BLaER1 treated with 17β-estradiol and CSF1 and Interleukin-3, amounts not matched to agents 10 nM and 100 nM (cell line): ENCODE measurements at regions not wholly inside any gene's neighbourhood (a gene's known extent, or its start where the extent isn't known, plus 50 kb on each side); places are given as distances from the start of the nearest gene placed in this dataset.

Experiments used
- H3K27ac ChIP-seq, 11 experiments: shearing (Covaris generic); formaldehyde crosslinking; 2 replicates each; pipeline ENCODE4 v1.8.1; 2022
- H3K27me3 ChIP-seq, 11 experiments: shearing (Covaris generic); formaldehyde crosslinking; 2 replicates each; pipeline ENCODE4 v1.8.1; 2022
- H3K36me3 ChIP-seq, 11 experiments: shearing (Covaris generic); formaldehyde crosslinking; 2 replicates each; pipeline ENCODE4 v1.8.1; 2022
- H3K4me1 ChIP-seq, 10 experiments: shearing (Covaris generic); formaldehyde crosslinking; 2 replicates each; pipeline ENCODE4 v1.8.1; 2022
- H3K4me2 ChIP-seq, 11 experiments: shearing (Covaris generic); formaldehyde crosslinking; 2 replicates each; pipeline ENCODE4 v1.8.1; 2022
- H3K4me3 ChIP-seq, 10 experiments: shearing (Covaris generic); formaldehyde crosslinking; 2 replicates each; pipeline ENCODE4 v1.8.1; 2022
- H3K9ac ChIP-seq, 11 experiments: shearing (Covaris generic); formaldehyde crosslinking; 2 replicates each; pipeline ENCODE4 v1.8.1; 2022
- H3K9me3 ChIP-seq, 11 experiments: shearing (Covaris generic); formaldehyde crosslinking; replicated peaks in 1 of 11; 2 replicates each; pipeline ENCODE4 v1.8.1; 2022
- H4K20me1 ChIP-seq, 11 experiments: shearing (Covaris generic); formaldehyde crosslinking; 2 replicates each; pipeline ENCODE4 v1.8.1; 2022
- Cebpa-rat ChIP-seq, 11 experiments: shearing (Covaris generic); IDR thresholded peaks; 2 replicates each; pipeline ENCODE4 v1.8.1; 2022

DNA sequence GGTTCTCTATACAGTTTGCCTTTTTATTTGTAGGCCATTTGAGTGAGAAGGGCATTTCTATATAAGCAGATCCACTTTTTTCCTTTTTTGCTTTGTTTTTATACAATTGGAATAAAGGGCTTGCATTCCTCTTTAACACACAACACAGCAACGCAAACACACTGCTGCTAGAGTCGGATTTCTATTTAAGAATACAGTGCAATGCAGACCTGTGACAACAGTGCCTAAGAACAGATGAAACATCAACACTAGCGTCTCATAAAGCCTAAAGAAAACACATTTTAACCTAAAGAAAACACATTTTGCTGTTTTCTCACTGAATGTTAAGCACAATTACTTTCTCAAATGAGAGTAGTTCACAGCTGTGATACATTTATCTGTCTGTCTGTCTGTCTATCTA lies 1141.1 kb downstream of the CDH11 start:
- H3K9ac ChIP-seq, result no peak overlapping the region
- H4K20me1 ChIP-seq, result no peaks in the 10 kb centered on the region
- no peaks in the 10 kb centered on the region for H3K36me3 ChIP-seq
- no peak for TF ChIP-seq Cebpa-rat (IDR thresholded peaks at IDR 0.05)
- no peak overlapping the region for H3K4me2 ChIP-seq
- H3K27ac ChIP-seq, result no peak overlapping the region
- H3K27me3 ChIP-seq, result no peaks in the 10 kb centered on the region
- H3K4me1 ChIP-seq, result no peaks in the 10 kb centered on the region
- no peak overlapping the region for H3K4me3 ChIP-seq
- no peaks in the 10 kb centered on the region; a peak in 2 of 22 replicates for H3K9me3 ChIP-seq

DNA sequence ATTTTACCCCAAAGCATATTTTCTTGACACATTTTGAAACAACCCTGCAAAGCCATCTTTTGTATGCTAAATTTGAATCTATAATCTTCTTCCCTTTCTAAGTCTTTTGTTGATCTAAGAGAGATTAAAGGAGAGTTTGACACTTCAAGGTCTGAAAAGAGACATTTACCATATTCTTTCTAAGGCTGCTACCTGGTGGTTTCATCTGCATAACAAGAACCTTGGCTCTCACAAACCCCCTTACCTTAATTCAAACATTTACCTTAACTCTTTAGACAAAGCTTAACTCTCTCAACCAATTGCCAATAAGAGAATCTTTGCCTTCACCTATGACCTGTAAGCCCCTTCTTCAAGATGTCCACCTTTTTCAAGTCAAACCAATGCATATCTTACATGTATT lies 1143.6 kb downstream of the CDH11 start:
- no peak for TF ChIP-seq Cebpa-rat (IDR thresholded peaks at IDR 0.05)
- Histone ChIP-seq H3K27ac (no peak overlapping the region), H3K36me3 (no peaks in the 10 kb centered on the region), H3K9me3 (no peaks in the 10 kb centered on the region; a peak in 2 of 22 replicates), H3K9ac (no peak overlapping the region), H3K4me1 (no peaks in the 10 kb centered on the region), H3K4me2 (no peak overlapping the region), H3K4me3 (no peak overlapping the region), H3K27me3 (no peaks in the 10 kb centered on the region), H4K20me1 (no peaks in the 10 kb centered on the region)

DNA sequence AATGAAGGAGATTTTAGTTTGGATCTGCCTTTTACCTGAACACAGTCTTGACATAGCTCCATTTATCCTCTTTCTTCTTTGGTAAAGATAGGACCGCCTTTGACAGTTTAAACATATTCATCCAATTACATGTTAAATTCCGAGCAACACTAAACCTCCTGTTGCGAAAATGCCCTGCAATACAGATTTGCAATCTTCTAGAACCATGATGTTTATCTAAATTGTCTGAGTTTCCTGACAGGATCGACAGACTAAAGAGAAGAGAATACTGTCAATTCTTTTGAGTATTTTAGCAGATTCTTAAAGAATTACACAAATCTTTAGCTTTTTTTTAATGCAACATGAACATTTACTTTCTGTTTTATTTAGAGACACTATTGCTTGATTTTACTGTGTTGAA lies 1145.5 kb downstream of the CDH11 start:
- Histone ChIP-seq H3K4me2 (no peak overlapping the region), H3K27ac (no peak overlapping the region), H3K9ac (no peak overlapping the region)

DNA sequence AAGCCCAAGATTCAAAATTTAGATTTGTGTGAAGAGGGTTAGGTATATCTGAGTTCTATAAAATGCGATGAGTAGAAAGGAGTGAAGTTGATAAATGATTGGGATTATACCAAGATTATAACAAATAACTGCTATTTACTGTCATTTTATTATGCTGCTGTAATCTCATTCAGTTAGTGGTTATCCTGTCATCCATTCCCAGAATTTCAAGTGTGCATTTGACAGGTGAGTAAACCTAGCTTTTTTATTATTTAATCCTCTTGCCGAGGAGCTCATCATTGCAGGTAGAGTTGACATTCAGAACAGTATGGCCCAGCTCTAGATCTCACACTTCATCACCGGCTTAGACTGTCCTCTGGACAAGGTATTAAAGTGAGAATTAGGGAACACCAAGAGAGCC lies 1146.2 kb downstream of the CDH11 start:
- no peaks in the 10 kb centered on the region for H3K36me3 ChIP-seq
- no peaks in the 10 kb centered on the region for H3K27me3 ChIP-seq
- no peak overlapping the region for H3K4me2 ChIP-seq
- no peak for TF ChIP-seq Cebpa-rat (IDR thresholded peaks at IDR 0.05)
- H3K4me1 ChIP-seq, result no peaks in the 10 kb centered on the region
- H3K27ac ChIP-seq, result no peak overlapping the region
- H3K9ac ChIP-seq, result no peak overlapping the region
- H3K4me3 ChIP-seq, result no peak overlapping the region
- no peaks in the 10 kb centered on the region for H4K20me1 ChIP-seq
- no peaks in the 10 kb centered on the region; a peak in 2 of 22 replicates for H3K9me3 ChIP-seq

More for the DNA sequence above, 1145.5 kb downstream of the CDH11 start:
- Histone ChIP-seq H4K20me1 (no peaks in the 10 kb centered on the region), H3K27me3 (no peaks in the 10 kb centered on the region), H3K36me3 (no peaks in the 10 kb centered on the region), H3K4me1 (no peaks in the 10 kb centered on the region), H3K9me3 (no peaks in the 10 kb centered on the region; a peak in 2 of 22 replicates), H3K4me3 (no peak overlapping the region)
- no peak for TF ChIP-seq Cebpa-rat (IDR thresholded peaks at IDR 0.05)

DNA sequence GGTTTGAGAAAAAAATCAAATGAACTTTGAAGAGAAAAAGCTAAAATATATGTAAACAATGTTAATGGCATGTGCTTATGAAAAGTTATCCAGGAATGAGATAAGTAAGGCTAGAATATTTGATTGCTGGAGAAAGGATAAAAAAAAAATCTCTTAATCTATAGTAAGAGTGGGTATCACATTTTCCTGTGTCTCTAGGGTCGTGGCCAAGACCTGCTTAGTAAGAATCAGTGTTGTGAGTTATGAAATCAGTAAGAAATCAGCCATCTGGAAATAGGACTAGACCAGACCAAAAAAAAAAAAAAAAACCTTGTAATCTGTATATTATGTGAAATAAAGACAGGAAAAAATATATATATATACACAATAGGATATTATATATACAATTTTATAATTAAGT lies 1153.9 kb downstream of the CDH11 start:
- Histone ChIP-seq H3K9me3 (no peaks in the 10 kb centered on the region), H3K4me2 (no peak overlapping the region), H3K27ac (no peak overlapping the region), H3K4me1 (no peaks in the 10 kb centered on the region), H3K9ac (no peak overlapping the region), H3K27me3 (no peaks in the 10 kb centered on the region), H3K4me3 (no peak overlapping the region), H3K36me3 (no peaks in the 10 kb centered on the region), H4K20me1 (no peaks in the 10 kb centered on the region)
- no peak for TF ChIP-seq Cebpa-rat (IDR thresholded peaks at IDR 0.05)

DNA sequence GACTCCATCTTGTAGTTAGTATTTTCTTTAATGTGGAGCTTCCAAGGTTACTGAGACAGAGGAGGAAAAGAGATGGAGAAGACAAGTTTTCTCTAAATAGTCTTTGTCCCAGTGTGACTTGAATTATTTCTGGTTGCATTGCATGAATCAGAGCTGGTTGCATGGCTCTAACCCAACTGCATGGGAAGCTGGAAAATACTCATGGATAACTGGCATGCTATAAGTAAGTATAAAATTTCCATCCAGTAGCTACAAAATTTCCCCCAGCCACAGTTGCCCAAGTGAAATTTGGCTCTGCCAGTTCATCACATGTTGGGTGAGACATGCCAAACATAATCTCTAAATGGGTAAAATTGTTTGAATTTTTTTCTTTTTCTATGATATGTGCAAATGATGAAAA lies 1161.5 kb downstream of the CDH11 start:
- no peak overlapping the region for H3K9ac ChIP-seq
- H3K4me3 ChIP-seq, result no peak overlapping the region
- no peaks in the 10 kb centered on the region for H3K27me3 ChIP-seq
- H3K4me2 ChIP-seq, result no peak overlapping the region
- TF ChIP-seq Cebpa-rat (IDR thresholded peaks at IDR 0.05), result no peak
- H3K9me3 ChIP-seq, result no peaks in the 10 kb centered on the region
- no peaks in the 10 kb centered on the region for H3K4me1 ChIP-seq
- no peak overlapping the region for H3K27ac ChIP-seq
- no peaks in the 10 kb centered on the region for H3K36me3 ChIP-seq
- no peaks in the 10 kb centered on the region for H4K20me1 ChIP-seq

DNA sequence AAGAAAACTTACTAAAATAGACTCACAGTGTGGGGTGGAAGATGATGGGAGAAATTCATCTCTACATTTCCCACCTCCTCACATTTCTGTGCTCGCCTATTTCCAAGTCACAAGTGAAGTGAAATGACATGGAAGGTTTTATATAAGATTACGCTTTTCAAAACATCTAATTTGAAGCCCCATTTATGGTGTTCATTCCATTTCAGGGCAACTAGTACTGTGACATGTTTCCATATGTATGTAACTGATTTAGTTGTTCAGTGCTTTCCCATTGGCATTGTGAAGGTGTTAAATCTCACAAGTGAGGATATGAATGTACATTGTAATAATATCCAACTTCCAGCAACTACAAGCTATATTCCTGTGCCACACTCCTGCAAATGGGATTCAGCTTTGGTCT lies 1174.8 kb downstream of the CDH11 start:
- Histone ChIP-seq H3K9me3 (no peaks in the 10 kb centered on the region), H3K4me2 (no peak overlapping the region)

DNA sequence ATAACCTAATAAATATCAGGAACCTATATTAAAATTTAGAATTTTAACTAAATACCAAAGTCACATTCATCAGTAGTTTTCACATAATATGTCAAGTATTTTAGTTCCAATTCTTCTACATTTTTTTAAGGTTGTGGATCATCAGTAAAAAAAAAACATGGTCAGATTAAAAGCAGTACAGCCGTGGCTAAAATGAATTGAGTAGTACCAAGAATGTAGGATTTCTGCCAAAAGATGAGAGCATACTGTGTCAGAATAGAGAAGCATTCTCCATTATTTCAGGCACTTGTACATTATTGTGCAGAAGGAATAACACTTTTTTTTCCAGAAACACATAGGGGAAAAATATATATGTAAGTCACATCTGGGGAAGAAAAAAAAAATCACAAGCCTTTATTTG lies 1176.1 kb downstream of the CDH11 start:
- no peak overlapping the region for H3K4me3 ChIP-seq
- TF ChIP-seq Cebpa-rat (IDR thresholded peaks at IDR 0.05), result no peak
- no peaks in the 10 kb centered on the region for H4K20me1 ChIP-seq
- no peak overlapping the region for H3K9ac ChIP-seq
- no peaks in the 10 kb centered on the region for H3K4me1 ChIP-seq
- no peaks in the 10 kb centered on the region for H3K27me3 ChIP-seq
- no peak overlapping the region for H3K4me2 ChIP-seq
- H3K36me3 ChIP-seq, result no peaks in the 10 kb centered on the region
- no peaks in the 10 kb centered on the region for H3K9me3 ChIP-seq
- no peak overlapping the region for H3K27ac ChIP-seq

More for the DNA sequence above, 1174.8 kb downstream of the CDH11 start:
- Histone ChIP-seq H4K20me1 (no peaks in the 10 kb centered on the region), H3K36me3 (no peaks in the 10 kb centered on the region), H3K27ac (no peak overlapping the region), H3K9ac (no peak overlapping the region), H3K4me1 (no peaks in the 10 kb centered on the region), H3K4me3 (no peak overlapping the region), H3K27me3 (no peaks in the 10 kb centered on the region)
- no peak for TF ChIP-seq Cebpa-rat (IDR thresholded peaks at IDR 0.05)

DNA sequence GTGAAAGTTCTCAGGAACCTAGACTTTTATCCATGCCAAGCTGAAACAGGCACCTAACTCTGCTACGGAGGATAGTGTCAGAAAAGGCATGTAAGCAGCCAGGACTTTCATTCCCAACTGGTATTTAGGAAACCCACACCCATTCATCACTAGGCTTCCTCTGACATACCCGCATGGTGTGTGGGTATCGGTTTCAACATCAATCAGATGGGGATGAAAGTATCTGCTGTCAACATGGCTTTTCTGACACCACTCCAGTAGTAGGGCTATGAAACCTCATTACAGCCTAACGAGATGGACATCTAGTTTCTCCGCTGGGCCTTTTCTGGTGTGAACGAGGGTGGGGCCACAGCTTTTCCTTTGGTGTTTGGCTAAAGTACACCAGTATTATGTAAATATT lies 1178.3 kb downstream of the CDH11 start:
- Histone ChIP-seq H4K20me1 (no peaks in the 10 kb centered on the region), H3K4me1 (peaks cover 0 to 2% (median 0%) of the 10 kb centered on the region in 10 experiments; a peak in 1 of 20 replicates), H3K4me3 (no peak overlapping the region), H3K27me3 (no peaks in the 10 kb centered on the region), H3K36me3 (no peaks in the 10 kb centered on the region), H3K9ac (no peak overlapping the region), H3K27ac (no peak overlapping the region), H3K4me2 (no peak overlapping the region), H3K9me3 (no peaks in the 10 kb centered on the region)
- TF ChIP-seq Cebpa-rat (IDR thresholded peaks at IDR 0.05), result no peak

DNA sequence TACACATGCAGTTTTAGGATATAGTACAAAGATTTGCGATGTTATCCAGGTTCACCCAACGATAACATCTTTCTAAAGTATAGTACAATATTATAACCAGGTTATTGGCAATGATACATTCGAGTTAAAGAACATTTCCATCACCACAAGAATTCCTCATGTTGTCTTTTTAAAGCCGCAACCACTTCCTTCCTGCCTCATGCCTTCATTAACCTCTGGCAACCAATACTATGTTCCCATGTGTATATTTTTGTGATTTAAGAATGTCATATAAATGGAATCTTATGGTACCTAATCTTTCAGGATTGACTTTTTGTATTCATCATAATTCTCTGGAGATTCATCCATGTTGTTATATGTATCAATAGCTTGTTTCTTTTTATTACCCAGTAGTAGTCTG lies 1183.2 kb downstream of the CDH11 start:
- Histone ChIP-seq H3K9ac (no peak overlapping the region), H3K4me1 (peaks cover 0 to 4% (median 0%) of the 10 kb centered on the region in 10 experiments; a peak in 1 of 20 replicates), H3K9me3 (peaks cover 0 to 3% (median 0%) of the 10 kb centered on the region in 11 experiments; a peak in 1 of 22 replicates), H3K4me2 (no peak overlapping the region), H3K36me3 (no peaks in the 10 kb centered on the region), H4K20me1 (no peaks in the 10 kb centered on the region), H3K27me3 (no peaks in the 10 kb centered on the region), H3K27ac (no peak overlapping the region), H3K4me3 (no peak overlapping the region)
- TF ChIP-seq Cebpa-rat (IDR thresholded peaks at IDR 0.05), result no peak
